PC-9 (cell line): ENCODE measurements at regions not wholly inside any gene's neighbourhood (a gene's known extent, or its start where the extent isn't known, plus 50 kb on each side); places are given as distances from the start of the nearest gene placed in this dataset.

Experiments used
- CTCF ChIP-seq: fragments of 200-600 bp; sonication (generic); conservative IDR thresholded peaks from 2 replicates; pipeline ENCODE4 v1.6.1; 2017; ENCODE audit warnings: mixed run types, antibody characterized with exemption, mild to moderate bottlenecking, moderate library complexity
- EZH2 ChIP-seq: fragments of 200-600 bp; sonication (generic); IDR thresholded peaks from 2 replicates; pipeline ENCODE4 v1.8.0; 2017; ENCODE audit warnings: antibody characterized with exemption, low read depth

GRCh38 chr5:92944903-92945604 is 636.0 kb downstream of the NR2F1-AS1 start:
- no peak for TF ChIP-seq CTCF
- TF ChIP-seq EZH2: no peak
